Stimulated activated CD4-positive, alpha-beta T cell treated with anti-CD3 and anti-CD28 coated beads, Interleukin-12 subunit alpha, Interleukin-12 subunit beta, amount 100 ng/mL, for 48 hours (primary cell): ENCODE measurements at regions not wholly inside any gene's neighbourhood (a gene's known extent, or its start where the extent isn't known, plus 50 kb on each side); places are given as distances from the start of the nearest gene placed in this dataset.
"Not testable (repeated sequence)": the region's sequence is repeated elsewhere in the genome, so short reads cannot be mapped to it uniquely, and the experiment has no call there.

Experiments
- DNase-seq, 3 donors: peaks; one replicate each; pipeline ENCODE4 v3.0.0-alpha.2; 2020; ENCODE audit warnings: low read depth in 2 of 3, low spot score in 1 of 3

DNA sequence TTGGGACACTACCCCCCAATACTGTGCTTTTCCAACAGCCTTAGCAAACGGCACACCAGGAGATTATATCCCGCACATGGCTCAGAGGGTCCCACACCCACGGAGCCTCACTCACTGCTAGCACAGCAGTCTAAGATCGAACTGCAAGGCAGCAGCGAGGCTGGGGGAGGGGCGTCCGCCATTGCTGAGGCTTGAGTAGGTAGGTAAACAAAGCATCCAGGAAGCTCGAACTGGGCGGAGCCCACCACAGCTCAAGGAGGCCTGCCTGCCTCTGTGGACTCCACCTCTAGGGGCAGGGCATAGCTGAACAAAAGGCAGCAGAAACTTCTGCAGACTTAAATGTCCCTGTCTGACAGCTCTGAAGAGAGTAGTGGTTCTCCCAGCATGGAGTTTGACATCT, 447.3 kb upstream of the RAB6C start:
- not testable (repeated sequence) for DNase-seq

DNA sequence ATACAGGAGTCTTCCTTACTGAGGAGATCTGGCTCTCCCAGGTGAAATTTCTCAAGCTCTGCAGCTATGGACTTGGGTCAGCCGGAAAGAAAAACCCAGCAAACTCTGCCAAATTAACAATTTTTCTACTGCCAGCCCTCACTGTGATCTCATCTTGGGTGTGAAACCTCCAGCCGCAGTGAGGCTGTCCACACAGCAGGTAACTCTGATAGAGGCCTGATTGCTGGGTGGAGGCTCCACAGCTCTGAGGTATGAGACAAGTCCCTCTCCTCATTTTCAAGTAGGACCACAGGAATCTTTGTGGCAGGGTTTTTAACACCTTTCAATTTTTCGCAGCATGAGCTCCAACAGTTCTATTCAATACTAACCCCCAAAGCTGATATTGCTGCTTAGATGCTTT, 430.6 kb upstream of the RAB6C start:
- no peak for DNase-seq

DNA sequence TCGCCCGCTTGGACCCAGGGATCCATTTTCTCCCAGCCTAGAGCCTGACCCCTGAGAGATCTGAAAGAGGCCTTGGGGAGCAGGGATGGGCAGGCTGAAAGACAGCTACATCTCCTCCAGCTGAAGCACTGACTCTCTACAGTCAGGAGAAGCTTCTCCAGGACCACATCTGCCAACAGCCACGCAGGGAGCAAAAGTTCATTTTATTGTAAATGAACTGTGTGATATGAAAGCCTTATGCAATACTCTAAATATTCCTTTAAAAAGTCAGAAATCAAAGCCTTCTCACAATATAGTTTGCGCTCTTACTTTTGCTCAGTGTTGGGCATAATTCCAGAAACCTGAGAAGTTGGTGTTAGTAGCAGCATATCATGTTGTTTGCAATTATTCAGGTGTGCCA, 428.9 kb upstream of the RAB6C start:
- DNase-seq, result no peak

DNA sequence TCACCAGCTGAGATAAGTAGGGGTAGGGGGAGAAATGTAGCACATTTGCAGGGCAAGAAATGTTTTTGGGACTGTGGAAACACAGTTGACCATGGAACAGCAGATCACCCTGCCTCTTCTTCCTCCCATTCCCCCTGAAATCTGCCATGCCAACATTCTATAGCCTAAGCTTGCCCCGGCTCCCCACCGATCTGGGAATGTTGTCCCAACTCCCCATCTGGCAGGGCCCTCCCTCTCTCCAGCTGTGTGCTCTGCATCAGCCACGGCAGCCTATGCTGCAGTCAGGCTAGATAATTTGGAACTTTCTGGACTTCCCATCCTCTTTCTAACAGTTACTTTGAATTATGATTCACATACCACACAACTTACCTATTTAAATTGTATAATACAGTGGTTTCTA, 425.1 kb upstream of the RAB6C start:
- no peak for DNase-seq

DNA sequence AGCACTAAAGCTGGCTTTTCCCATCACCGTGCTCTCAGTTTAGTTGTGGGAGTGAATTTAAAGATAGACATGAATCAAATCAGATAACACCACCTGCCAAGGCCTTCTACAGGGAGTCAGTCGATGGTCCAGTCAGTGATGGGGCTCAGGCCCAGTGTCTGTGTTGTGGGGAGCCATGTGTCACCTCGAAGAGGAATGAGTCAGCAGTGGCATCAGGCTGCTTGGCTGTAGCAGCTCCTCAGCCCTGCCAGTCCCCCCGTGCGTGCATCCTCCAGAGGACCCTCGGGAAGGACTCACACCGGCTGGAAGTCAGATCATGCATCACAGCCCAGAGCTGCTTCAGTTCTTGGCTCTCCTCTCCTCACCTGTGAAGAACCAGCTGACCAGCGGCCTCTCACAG, 420.4 kb upstream of the RAB6C start:
- no peak for DNase-seq

DNA sequence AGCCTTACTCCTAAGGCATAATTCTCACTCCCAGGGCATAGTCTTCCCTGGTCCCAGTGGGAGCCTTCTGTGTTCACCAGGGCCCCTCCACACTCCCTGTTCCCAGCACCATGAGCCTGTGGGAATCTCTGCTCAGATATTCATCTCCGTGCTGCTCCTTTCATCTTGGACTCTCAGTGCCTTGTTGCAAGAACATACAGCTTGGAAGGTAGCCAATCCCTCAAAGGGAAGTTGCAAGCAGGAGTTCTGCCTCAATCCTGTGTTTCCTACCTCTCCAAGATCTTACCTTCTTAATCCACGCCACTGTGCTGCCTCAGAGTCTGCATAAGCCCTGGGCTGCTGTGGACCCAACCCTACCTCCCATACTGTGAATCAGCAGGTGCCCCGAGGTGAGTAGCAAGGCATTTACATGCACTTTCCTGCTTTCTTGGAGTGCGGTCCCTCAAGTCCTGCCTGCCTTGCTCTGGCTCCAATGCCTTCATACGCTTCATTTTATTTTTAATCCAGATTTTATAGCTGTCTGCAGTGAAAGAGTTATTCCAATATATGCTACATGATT, 413.8 kb upstream of the RAB6C start:
- DNase-seq, result no peak

DNA sequence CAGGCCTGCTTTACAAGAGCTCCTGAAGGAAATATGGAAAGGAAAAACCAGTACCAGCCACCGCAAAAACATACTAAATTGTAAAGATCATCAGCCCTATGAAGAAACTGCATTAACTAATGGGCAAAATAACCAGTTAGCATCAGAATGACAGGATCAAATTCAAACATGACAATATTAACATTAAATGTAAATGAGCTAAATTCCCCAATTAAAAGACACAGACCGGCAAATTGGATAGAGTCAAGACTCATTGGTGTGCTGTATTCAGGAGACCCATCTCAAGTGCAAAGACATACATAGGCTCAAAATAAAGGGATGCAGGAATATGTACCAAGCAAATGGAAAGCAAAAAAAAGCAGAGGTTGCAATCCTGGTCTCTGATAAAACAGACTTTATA, 408.7 kb upstream of the RAB6C start:
- DNase-seq, result not testable (repeated sequence)

DNA sequence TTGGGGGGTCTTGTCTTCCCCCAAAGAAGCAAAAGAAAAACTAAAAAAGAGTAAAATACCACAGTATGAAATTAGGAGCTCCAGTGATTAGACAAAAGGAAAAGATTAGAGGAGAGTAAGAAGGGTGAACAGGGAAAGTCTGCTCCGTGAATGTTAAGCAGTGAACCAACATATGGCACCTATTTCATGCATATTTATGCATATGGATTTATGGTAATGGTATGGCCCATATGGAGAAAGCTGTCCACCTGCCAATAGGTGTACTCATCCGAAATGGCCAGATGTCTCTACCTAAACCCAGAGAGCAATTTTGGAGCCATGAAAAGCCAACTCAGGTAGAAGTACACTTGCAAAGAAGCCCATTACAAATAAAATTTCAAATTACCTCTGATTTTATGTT, 404.0 kb upstream of the RAB6C start:
- no peak for DNase-seq

DNA sequence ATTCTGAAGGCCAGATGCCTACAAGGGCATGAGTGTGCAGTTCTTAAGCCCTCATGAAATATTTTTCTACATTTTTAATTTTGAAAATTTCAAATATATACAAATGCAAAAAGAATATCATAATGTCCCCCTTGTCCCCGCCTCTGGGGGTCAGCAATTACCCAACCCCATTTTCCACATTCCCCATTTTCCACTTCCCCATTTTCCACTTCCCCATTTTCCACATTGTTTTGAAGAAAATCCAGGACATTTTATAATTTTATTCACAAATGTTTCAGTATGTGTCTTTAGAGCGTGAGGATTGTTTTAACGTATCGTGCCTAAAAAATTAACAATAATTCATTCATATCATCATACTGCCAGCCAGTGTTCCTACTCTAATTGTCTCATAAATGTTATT, 403.6 kb upstream of the RAB6C start:
- no peak for DNase-seq

DNA sequence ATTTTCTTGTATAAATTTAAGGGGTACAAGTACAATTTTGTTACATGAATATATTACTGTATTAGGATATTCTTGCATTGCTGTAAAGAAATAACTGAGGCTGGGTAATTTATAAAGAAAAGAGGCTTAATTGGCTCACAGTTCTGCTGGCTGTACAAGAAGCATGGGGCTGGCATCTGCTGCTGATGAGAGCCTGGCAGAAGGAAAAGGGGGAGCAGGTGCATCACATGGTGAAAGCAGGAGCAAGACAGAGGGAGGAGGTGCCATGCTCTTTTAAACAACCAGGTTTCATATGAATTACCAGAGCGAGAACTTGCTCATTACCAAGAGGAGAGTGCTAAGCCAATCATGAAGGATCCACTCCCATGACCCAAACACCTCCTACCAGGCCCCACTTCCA, 399.5 kb upstream of the RAB6C start:
- DNase-seq, result no peak

DNA sequence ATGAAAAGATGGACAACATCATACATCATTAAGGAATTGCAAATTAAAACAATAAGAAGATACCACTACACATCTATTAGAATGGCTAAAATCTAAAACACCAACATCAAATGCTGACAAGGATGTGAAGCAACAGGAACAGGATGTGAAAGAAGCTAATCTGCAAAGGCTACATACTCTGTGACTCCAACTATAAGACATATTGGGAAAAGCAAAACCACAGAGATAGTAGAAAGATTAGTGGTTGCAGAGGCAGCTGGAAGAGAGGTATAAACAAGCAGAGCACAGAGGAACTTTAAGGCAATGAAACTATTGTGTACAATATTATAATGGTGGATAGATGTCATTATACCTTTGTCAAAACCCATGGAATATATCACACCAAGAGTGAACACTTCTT, 393.7 kb upstream of the RAB6C start:
- no peak for DNase-seq

DNA sequence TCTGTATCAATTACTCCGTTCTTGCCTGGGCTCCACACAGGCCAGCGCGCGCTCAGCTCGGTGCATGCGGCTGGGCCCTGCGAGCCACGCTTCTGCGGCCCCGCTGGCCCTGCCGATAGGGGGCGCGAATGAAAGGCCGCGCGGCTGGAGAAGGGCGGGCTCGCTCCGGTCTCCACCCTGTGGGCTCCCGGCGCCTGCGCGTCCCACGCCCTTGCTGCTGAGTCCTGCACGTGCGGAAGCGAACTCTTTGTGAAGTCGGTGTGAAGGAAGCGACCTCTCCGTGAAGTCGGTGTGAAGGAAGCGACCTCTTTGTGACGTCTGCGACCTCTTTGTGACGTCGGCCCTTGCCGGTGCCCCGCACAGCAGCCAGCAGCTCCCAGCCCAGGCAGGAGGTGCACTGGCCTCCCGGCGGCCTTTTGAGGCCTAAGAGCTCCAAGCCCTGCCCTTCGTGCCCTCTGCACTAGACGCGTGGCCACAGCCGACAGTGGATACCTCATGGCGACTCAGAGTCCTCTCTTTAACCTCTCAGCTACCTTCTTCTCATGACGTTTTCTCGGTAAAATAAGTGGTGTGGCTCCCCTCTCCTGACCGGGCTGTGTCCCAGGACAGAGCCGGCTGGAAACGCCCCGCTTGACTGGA, 391.9 kb upstream of the RAB6C start:
- DNase-seq, result no peak

DNA sequence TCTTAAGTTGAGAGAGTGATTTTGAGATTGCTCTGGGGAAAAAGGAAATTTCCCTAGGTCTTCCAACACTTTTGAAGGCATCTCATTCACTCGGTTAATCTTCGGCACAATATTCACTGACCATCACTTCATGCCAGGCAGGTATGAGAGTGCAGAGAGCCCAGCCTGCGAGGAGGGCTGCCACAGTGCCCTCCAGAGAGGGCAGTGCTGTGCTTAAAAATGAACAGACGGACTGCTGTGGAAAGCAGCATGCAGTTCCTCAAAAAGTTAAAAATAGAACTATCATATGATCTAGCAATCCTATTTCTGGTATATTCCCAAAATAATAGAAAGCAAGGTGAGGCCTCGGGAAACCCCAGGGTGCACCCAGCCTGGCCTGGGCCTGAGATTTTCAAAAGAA, 374.9 kb upstream of the RAB6C start:
- no peak for DNase-seq

DNA sequence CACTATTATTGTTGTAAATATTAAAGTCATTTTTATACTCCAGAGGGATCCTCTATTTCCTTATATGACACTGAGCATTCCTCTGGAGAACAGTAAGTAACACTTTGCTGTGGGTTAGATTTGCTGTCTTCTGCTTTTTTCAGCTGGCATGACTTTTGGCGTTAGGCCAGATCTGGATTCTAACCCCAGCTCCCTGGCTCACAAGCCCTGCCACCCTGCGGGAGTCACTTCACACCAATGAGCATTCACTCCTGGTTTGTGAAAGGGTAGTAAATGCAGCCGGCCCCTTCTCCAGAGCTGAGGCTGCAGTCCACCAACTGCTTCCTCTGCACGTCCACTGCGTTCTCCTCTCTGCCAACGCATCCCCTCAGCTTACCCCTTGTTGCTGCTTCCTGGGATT, 373.8 kb upstream of the RAB6C start:
- no peak for DNase-seq

DNA sequence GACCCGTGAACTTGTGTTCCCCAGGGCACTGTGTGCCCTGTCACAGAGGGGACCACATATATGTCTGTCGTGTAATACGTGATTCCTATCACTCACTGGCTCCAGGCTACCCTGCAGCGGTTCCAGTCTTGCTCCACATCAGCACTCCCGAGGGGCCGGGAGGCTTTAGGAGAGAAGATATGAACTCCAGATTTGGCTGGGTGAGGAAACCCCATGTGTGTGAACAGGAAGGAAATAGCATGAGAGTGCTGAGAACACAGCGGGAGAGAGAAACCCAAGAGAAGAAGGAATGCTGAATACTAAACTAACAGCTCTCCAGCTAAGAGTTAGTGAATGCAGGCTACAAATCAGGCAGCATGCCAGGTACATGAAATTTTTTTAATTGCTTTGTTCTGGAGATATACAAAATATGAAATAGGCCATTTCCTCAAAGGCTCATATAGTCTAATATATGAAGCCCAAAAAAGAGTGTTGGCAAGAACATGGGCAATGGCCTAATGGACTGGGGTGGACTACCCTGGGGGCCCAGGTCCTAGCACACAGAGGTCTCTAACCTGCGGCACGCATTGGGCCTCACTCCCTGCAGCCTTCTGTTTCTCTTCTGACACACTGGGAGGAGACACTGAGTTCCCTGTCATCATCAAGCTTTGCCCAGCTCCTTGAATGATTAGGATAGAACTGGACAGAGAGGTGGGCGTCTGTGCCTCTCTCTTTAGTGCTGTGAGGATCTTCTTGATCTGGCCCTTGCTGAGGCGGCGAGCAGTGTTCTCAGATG, 372.8 kb upstream of the RAB6C start:
- DNase-seq, result no peak

DNA sequence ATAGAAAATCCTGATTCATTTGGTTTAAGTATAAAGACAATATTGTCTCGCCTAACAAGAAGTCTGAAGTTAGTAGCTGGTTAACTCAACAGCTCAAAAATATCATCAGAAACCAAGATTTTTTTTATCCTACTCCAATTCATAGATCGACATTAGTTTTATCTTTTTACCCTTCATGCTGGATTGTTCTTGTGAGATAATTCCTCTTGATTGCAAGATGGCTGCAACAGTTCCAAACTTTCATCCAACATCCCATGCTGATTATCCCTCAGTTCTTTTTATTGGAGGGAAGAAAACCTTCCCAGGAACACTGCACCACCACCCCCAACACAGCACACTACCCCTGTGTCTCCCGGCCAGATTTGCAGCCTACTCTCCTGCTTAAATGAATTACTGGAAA, 370.2 kb upstream of the RAB6C start:
- no peak for DNase-seq

DNA sequence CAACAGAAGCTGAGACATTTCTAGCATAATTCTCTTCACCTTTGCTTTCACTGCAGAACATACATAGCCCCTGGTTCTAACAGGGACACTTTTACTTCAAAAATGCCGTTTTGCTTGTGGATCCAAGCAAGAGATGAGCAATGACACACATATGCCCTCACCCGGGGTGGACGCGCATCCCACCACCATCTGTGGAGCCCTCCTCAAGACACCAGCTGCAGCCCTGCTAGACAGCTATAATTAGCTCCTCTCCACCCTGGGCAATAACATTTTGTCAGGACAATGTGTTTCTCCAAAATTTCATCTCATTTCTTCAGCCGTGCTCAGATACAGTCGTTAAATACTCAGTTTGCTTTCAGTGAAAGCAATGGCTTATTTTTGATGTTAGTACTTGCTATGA, 368.7 kb upstream of the RAB6C start:
- DNase-seq, result no peak

DNA sequence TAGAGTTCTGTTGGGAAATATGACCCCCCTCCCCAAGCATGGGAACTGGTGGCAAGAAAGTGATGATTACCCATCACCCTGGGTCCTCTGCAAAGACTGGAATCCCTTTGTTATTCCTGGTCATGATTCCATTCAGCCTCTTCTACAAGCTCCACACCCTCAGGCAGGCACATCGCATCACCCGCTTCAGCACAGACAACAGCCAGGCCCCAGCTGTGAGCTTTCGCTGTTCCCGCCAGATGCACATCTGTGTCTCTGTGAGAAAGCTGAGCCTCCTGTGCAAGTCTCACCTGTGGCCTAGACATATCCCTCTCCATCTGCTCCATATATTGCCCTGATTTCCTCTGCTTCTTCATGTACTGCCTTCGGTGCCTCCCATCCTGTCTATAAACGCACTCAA, 368.0 kb upstream of the RAB6C start:
- no peak for DNase-seq

DNA sequence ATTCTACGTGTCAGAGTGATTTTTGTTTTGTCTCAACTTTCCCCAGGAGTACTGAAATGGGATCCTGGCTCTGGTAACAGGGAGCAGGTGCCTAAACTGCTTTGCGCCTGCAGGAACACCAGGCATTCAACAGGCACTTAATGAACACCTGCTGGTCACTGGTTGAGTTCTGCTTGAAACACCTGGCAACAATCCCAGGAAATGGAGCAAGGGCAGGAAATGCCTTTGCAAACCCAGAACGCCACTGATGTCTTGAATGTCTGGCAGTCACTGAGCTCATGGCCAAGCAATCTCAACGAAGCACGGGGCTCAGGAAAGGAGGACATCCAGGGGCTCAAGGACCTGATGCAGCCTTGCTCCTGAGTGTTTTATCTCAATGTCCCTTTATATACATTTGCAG, 360.0 kb upstream of the RAB6C start:
- no peak for DNase-seq

DNA sequence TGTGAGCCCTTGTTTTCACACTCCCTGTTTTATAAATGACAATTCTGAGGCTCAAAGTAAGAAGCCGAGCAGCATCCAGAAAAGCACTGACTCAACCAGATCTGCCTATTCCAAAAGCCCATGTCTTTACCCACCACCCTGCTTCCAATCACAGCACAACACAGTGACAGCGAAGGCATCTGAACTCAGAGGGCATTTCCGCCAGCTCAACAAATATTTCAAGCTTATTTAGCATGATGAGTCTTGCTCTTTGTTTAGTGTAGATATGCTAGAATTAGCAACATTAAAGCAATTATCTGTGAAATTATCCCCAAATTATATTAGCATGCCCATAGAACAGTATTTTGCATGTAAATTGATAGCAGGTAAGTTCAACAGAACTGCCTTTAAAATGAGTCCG, 359.1 kb upstream of the RAB6C start:
- DNase-seq, result no peak

DNA sequence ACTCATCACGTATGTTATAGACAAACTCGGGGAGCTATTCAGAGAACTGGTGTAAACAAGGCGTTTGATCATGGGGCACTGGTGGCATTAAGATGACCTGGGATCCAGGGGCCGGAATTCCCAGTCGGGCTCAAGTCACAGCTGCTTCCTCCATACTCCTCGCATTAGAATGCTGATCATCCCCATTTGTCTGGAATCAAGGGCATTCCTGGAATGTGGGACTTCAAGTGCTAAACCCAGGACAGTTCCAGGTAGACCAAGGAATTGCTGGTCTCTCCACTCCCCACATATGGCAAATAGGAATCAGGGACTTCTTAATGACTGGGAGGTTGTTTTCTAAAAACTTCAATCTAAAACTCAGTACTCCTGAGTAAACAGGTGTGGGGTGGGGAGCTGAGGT, 355.7 kb upstream of the RAB6C start:
- DNase-seq, result no peak

DNA sequence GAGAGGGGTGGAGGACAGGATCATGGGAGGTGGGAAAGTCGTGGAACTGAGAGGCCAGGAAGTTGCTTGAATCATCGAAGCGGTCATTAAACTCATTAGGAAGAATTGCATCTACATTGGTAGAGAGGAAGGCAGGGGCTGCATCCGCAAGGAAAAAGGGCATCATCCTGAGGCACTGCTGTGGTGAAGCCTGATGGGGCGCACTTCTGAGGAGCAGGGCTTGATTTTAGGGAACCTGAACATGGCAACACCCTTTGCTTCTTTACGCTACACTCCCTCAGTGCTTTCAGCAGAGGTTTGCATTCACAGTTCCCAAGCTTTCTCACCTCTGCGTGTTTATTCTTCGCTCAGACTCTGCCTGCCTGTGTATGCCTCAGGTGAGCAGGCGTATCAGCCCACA, 352.0 kb upstream of the RAB6C start:
- no peak for DNase-seq

DNA sequence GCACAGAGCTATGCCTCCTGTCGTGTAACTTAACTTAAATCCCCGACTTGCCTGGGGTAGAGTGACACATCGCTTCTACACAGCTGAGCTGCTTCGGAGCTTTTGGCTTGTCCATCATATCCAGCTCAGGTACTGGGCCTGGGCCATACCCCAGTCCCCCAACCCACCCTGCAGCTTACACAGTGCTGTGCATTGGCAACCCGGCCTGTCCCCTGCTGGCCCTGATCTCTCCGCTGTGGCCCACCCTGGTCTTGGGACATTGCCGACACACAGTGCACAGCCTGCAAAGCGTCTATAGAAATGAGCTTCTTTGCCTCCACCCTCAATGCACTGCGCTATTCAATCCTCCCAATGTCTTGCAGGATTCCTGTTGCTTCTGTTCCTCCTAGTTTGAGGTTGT, 342.8 kb upstream of the RAB6C start:
- no peak for DNase-seq
